Mesodermal cell (in vitro differentiated cells): ENCODE measurements at regions not wholly inside any gene's neighbourhood (a gene's known extent, or its start where the extent isn't known, plus 50 kb on each side); places are given as distances from the start of the nearest gene placed in this dataset.

Experiments
- H3K27ac ChIP-seq: 2 replicates; pipeline ENCODE4 v1.7.0; 2013; ENCODE audit warnings: mild to moderate bottlenecking, low read depth, low read length, moderate library complexity; ENCODE audit not compliant: severe bottlenecking
- H3K36me3 ChIP-seq: 2 replicates; pipeline ENCODE4 v1.7.1; 2013; ENCODE audit warnings: mild to moderate bottlenecking, low read length, moderate library complexity; ENCODE audit not compliant: control insufficient read depth, insufficient read depth
- H3K4me1 ChIP-seq: one replicate; pipeline ENCODE4 v1.7.1; 2013; ENCODE audit warnings: mild to moderate bottlenecking, low read length; ENCODE audit not compliant: insufficient read depth, control insufficient read depth, poor library complexity, severe bottlenecking
- H3K4me3 ChIP-seq: 2 replicates; pipeline ENCODE4 v1.7.0; 2013; ENCODE audit warnings: low read length, control low read depth, mild to moderate bottlenecking; ENCODE audit not compliant: insufficient read depth, poor library complexity, severe bottlenecking; ENCODE audit errors: extremely low read depth
- H3K9me3 ChIP-seq: 2 replicates; pipeline ENCODE4 v1.7.1; 2013; ENCODE audit warnings: mild to moderate bottlenecking, low read length, moderate library complexity; ENCODE audit not compliant: control insufficient read depth
- WGBS, 2 experiments: methylation state at CpG; one replicate each; pipeline ENCODE4 v1.1.5; 2013; ENCODE audit warnings: missing lambda C conversion rate in 2 of 2; ENCODE audit not compliant: insufficient coverage in 2 of 2; 5-methylcytosine and 5-hydroxymethylcytosine counted together

GRCh38 chr6:106770081-106770480 is 140.7 kb downstream of the QRSL1 start:
- Histone ChIP-seq H3K4me3 (no peak overlapping the region), H3K36me3 (no peaks in the 10 kb centered on the region), H3K27ac (no peak overlapping the region), H3K4me1 (no peaks in the 10 kb centered on the region), H3K9me3 (no peaks in the 10 kb centered on the region)
- WGBS, 2 experiments = no CpG with 5 or more reads among the region's 1 CpG

- Histone ChIP-seq H3K27ac (no peak overlapping the region), H3K4me1 (no peaks in the 10 kb centered on the region), H3K9me3 (no peaks in the 10 kb centered on the region), H3K4me3 (no peak overlapping the region), H3K36me3 (no peaks in the 10 kb centered on the region)
- 90% methylated on average over 1 of the region's 1 CpG; no CpG with 5 or more reads in 1 of the 2 experiments for WGBS, 2 experiments
These were observed 137.9 kb downstream of the QRSL1 start for GRCh38 chr6:106767271-106767670.

DNA sequence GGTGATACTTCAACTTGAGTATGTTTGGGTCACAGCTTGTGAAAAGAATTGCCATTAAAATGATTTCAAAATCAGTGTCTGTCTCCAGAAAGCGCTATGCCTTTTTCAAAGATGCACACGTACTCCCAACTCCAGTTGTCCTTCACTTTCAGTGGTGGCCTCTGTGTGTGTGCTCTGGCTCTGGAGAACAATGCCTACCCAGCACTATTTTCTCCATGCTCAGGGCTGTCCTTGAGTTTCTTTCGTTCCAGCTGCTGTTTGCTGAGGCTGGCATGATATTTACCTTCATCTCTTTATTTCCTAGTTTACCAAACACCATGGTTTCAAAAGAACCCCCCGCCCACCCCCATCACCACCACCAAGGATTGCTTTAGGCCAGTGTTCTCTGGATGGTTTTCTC is 136.8 kb downstream of the QRSL1 start:
- H3K9me3 ChIP-seq = no peaks in the 10 kb centered on the region
- no peaks in the 10 kb centered on the region for H3K4me1 ChIP-seq
- no peak overlapping the region for H3K4me3 ChIP-seq
- WGBS, 2 experiments = 83 to 88% methylated on average over 3 of the region's 4 CpGs
- no peaks in the 10 kb centered on the region for H3K36me3 ChIP-seq
- H3K27ac ChIP-seq = no peak overlapping the region

DNA sequence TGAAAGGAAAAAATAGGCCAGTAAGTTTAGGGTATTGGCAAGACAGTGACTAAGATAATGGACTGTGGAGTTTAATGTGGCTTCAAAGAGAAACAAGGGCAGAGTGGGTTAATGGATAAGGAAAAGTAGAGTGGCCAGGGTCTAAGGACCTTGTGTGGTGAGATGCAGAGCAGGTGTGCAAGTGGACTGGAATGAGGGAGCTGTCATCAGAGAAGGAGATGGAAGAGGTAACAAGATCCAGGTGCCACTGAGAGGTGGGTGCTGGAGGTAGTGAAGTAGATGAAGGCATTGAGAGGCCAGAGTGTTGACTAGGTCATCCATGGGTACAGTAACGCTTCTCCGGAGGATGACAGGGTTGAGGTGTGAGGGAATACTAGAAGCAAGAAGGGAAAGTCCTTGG is 136.1 kb downstream of the QRSL1 start:
- no peak overlapping the region for H3K4me3 ChIP-seq
- no peaks in the 10 kb centered on the region for H3K4me1 ChIP-seq
- WGBS, 2 experiments = 97 to 100% methylated on average over 1 to 2 of the region's 2 CpGs
- H3K36me3 ChIP-seq = no peaks in the 10 kb centered on the region
- H3K9me3 ChIP-seq = no peaks in the 10 kb centered on the region
- no peak overlapping the region for H3K27ac ChIP-seq

DNA sequence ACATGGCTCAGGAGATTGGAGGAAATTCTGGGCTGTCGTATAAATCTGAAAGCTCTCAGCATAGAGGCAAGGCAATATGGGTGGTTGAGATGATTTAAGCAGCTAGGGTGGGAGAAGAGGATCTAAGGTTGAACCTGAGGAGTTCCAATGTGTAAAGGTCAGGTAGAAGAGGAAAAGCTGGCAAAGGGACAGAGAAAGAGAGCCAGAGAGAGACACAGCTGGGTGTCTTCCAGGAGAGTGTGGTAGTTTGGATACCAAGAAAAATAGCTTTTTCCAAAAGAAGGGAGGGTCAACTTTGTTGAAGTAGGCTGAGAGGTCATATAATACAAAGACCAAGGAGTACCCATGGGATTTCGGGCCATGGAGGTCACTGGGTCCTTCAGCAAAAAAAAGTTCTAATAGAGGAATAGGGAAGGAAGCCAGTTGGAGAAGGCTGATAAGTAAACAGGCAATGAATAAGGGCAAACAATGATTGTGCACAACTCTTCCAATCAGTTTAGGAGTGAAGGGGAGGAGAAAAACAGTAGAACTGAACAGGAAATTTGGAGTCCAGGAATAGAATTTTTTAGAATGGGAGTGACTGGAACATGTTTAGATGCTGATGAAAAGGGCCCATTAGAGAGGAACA is 135.1 kb downstream of the QRSL1 start:
- 86 to 94% methylated on average over 2 of the region's 2 CpGs for WGBS, 2 experiments
- no peak overlapping the region for H3K27ac ChIP-seq

GRCh38 chr6:106763361-106763760 is 134.0 kb downstream of the QRSL1 start:
- no peaks in the 10 kb centered on the region for H3K36me3 ChIP-seq

More for the DNA sequence above, 135.1 kb downstream of the QRSL1 start:
- no peaks in the 10 kb centered on the region for H3K9me3 ChIP-seq
- H3K4me1 ChIP-seq = no peaks in the 10 kb centered on the region
- H3K4me3 ChIP-seq = no peak overlapping the region
- H3K36me3 ChIP-seq = no peaks in the 10 kb centered on the region

DNA sequence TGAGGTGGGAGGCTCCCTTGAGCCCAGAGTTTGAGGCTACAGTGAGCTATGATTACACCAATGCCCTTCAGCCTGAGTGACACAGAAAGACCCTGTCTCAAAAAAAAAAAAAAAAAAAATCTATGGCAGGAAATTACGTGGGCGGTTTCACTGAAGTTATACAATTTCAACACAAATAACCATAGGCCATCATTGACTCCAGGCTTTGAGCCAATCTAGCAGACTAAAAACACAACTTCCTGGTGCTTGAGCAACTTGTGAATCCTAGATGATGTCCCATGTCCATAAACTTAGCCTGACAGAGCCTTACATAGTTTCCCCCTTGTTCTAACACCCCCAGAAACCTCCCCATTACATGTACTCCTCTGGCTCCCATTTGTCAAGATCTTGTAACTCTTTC is 131.8 kb downstream of the QRSL1 start:
- Histone ChIP-seq H3K27ac (no peak overlapping the region), H3K4me3 (no peak overlapping the region), H3K36me3 (no peaks in the 10 kb centered on the region), H3K9me3 (no peaks in the 10 kb centered on the region), H3K4me1 (no peaks in the 10 kb centered on the region)
- 86 to 92% methylated on average over 1 to 2 of the region's 2 CpGs for WGBS, 2 experiments

More at GRCh38 chr6:106763361-106763760, 134.0 kb downstream of the QRSL1 start:
- H3K4me1 ChIP-seq = no peaks in the 10 kb centered on the region
- no peaks in the 10 kb centered on the region for H3K9me3 ChIP-seq
- no peak overlapping the region for H3K4me3 ChIP-seq
- H3K27ac ChIP-seq = no peak overlapping the region

GRCh38 chr6:106759112-106759511 is 129.7 kb downstream of the QRSL1 start:
- H3K27ac ChIP-seq = no peak overlapping the region
- no peaks in the 10 kb centered on the region for H3K36me3 ChIP-seq
- 80% methylated on average over 1 of the region's 2 CpGs; no CpG with 5 or more reads in 1 of the 2 experiments for WGBS, 2 experiments
- no peaks in the 10 kb centered on the region for H3K9me3 ChIP-seq
- no peaks in the 10 kb centered on the region for H3K4me1 ChIP-seq
- H3K4me3 ChIP-seq = no peak overlapping the region

DNA sequence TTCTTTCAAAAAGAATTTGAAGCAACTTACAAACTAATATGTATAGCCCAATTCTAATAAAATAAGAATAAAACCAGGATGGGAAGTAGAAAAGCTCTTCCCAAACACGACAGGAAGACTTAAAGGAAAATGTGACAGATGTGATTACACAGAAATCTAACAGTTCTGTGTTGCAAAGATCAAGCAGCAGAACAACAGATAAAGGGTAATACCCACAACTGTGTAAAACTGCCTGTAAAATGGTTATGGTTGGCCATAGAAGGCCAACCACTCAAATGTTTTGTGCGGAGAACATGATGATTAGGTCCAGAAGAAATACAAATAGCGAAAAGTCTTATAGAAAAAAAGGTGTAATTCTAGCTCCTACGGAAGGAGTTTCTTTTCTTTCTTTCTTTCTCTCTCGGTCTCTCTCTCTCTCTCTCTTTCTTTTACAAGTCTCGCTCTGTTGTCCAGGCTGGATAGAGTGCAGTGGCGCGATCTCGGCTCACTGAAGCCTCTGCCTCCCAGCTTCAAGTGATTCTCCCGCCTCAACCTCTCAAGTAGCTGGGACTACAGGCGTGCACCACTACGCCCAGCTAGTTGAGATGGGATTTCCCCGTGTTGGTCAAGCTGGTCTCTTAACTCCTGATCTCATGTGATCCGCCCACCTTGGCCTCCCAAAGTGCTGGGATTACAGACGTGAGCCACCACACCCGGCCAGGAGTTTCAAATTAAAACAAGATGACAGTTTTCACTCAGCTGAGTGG is 128.5 kb downstream of the QRSL1 start:
- Histone ChIP-seq H3K27ac (no peak overlapping the region), H3K4me3 (no peak overlapping the region), H3K9me3 (no peaks in the 10 kb centered on the region), H3K4me1 (no peaks in the 10 kb centered on the region), H3K36me3 (no peaks in the 10 kb centered on the region)
- 83 to 95% methylated on average over 9 to 12 of the region's 16 CpGs for WGBS, 2 experiments

GRCh38 chr6:106757267-106757666 is 127.9 kb downstream of the QRSL1 start:
- no peaks in the 10 kb centered on the region for H3K9me3 ChIP-seq
- H3K4me1 ChIP-seq = no peaks in the 10 kb centered on the region
- 88% methylated on average over 1 of the region's 2 CpGs; no CpG with 5 or more reads in 1 of the 2 experiments for WGBS, 2 experiments
- H3K36me3 ChIP-seq = no peaks in the 10 kb centered on the region
- H3K4me3 ChIP-seq = no peak overlapping the region
- H3K27ac ChIP-seq = no peak overlapping the region

- H3K27ac ChIP-seq = no peak overlapping the region
- H3K9me3 ChIP-seq = no peaks in the 10 kb centered on the region
- no peak overlapping the region for H3K4me3 ChIP-seq
- H3K4me1 ChIP-seq = no peaks in the 10 kb centered on the region
- 89 to 96% methylated on average over 5 of the region's 5 CpGs for WGBS, 2 experiments
- H3K36me3 ChIP-seq = no peaks in the 10 kb centered on the region
These were observed 124.8 kb downstream of the QRSL1 start for GRCh38 chr6:106754215-106754614.
